Stimulated activated naive CD4-positive, alpha-beta T cell (primary cell): ENCODE measurements at regions not wholly inside any gene's neighbourhood (a gene's known extent, or its start where the extent isn't known, plus 50 kb on each side); places are given as distances from the start of the nearest gene placed in this dataset.

Source experiments
- DNase-seq, 6 experiments: peaks; one replicate each; lab custom pipeline; 2025; lab: John Stamatoyannopoulos, UW

DNA sequence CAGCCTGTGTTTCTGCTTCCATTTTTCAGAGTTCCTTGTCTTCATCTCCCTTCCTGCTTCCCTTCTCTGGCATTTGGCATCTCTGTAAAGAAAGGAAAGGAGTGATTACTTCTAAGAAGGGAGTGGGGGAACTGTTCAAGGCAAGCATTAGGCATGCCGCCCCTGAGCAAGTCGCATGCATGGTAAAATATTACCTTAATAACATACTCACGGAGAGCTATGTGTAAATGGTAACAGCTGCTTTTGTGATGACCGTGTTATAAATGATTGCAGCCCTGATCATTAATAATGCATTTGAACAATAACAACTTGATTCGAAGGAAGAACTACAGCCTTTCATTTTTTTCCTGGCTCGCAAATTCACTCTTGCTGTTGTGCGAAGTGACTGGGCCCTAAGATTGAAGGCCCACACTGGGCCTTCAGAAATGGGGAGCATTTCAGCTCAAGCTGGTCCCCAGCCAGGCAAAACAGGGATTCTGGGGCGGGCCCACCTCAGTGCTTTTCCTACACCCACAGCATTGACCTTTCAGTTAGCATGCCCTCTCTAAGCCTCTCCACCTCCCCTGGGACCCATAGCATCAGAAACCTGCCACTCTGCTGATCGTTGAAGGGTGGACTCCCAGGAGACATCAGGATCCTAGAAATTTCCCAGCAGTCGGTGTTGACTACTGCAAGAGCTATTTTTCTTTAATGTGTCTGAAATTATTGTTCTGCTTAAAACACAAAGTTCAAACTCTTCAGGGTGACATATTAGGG is 263.0 kb upstream of the CADM1 start:
- no peak for DNase-seq

DNA sequence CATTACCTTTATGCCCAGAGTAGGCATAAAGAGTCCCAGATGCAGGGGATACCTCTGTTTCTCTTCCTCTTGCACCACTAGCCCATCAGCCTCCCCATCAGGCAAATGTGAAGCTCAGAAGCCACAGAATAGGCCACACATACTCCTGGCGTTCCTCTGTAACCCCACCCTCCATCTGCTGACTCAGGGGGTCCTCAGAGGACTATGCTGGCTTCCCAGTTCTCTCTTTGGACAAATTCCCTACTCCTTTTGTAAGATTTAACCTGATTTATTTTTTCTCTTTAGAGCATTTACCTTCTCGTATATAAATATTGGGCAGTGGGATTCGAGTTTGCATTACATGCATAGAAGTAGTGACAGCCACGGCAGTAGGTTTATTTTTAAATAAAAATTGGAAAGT is 262.3 kb upstream of the CADM1 start:
- DNase-seq, result no peak

DNA sequence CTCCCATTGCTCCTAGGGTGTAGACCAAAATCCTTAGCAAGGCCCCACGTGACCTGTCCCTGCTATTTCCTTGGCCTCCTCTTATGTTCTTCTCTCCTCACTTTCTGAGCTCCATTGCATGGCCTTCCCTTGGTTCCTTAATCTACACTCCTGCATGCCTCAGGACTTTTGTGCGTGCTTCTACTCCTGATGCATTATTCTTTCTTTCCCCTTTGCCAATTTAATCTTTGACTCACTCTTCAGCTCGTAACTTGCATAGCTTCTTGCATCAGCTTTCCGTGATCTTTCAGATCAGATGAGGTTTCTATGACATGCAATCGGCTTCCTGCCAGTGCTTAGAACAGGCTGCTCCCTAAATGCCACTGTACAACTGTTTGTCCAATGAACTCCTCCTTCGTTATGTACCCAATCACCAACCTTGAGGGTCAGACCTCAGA is 261.6 kb upstream of the CADM1 start:
- no peak for DNase-seq

DNA sequence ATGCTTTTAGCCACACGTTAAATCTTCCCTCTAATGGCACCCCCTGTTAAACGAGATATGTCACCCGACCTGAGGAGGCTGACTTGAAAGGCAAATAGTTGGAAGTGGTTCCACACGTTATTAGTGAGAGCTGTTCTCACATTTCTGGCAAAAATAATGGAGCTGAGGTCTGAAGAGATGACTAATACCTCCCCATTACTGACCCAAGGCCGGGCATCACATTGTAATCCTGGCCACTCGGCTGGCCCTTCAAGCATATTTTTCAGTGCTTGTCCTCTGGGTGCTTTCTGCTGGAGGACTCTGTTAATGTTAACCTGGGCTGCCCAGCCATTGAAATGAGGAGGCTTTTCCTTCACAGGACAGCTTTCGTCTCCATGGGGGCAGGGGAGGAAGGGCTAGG is 260.0 kb upstream of the CADM1 start:
- no peak for DNase-seq

DNA sequence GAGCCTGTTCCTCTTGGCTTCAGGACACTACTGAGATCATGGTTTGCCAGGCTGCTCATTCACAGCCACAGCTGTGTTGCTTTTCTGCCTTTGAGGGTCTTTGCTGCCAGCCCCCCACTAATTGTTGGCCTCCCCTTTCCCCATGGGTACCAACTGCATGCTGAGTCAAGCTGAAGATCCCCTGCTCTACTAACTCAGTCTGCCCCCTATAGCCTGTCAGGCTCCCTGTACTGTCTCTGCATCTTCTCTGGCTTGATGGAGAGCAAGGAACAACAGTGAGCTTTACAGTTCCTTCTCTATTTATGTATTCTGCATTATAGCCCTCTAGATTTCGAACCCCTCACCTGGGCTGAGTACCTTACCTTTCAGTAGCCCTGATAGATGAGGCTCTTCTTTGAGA is 257.6 kb upstream of the CADM1 start:
- no peak for DNase-seq

DNA sequence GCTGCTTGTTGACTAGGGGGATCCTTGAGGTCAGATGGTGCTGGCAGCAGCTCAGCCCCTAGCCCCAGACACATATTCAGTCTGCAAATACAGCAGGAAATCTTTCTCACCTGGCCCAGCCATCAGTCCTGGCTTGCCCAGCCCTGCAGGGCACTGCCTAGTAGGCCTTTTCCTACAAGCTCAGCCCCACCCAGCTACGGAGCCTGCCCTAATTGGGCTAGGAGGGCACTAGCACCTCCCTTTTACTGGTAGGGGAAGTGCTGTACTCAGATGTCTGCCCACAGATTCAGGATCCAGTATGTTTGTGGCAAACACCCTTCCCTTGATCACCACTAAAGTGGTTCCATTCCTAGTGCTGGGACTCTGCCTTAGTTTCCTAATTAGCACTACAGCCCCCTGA is 257.1 kb upstream of the CADM1 start:
- DNase-seq, result no peak

DNA sequence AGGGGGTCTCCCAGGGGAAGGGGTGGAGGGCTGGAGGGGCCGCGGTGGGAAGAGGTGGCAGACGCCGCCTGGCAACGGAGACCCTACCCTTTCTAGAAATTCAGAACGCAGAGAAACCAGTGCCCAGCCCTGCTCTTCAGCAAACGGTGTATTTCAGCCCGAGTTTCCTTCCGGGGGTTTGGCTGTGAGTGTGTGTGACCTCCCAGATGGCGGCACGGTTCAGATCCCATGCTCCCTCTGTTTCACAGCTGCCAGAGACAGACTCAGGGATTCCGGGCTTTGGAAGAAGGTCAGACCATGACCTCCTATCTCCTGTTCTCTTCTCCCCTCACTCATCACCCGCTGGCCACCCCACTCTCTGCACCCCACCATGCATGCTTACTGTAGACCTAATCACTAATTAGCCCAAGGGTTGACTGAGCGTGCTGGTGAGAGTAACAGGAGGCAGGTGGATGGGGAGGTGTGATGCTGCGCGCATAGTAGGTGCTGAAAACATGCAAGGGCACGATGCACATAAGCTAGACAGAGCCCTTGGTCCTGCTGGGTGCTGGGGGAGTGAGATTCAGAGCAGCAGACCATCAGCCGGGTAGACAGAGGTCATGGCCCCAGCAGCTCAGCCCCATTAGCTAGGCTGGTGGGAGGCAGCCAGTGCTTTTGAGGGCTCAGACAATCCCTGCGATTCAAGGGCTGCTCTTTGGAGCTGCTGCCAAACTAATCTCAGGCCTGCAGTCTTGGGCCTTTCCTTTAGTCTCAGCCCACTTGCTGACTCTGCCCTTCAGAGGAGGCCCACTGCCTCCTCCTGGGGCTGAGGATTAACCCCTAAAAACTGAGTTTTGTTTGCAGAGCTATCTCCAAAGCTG is 256.5 kb upstream of the CADM1 start:
- no peak for DNase-seq

DNA sequence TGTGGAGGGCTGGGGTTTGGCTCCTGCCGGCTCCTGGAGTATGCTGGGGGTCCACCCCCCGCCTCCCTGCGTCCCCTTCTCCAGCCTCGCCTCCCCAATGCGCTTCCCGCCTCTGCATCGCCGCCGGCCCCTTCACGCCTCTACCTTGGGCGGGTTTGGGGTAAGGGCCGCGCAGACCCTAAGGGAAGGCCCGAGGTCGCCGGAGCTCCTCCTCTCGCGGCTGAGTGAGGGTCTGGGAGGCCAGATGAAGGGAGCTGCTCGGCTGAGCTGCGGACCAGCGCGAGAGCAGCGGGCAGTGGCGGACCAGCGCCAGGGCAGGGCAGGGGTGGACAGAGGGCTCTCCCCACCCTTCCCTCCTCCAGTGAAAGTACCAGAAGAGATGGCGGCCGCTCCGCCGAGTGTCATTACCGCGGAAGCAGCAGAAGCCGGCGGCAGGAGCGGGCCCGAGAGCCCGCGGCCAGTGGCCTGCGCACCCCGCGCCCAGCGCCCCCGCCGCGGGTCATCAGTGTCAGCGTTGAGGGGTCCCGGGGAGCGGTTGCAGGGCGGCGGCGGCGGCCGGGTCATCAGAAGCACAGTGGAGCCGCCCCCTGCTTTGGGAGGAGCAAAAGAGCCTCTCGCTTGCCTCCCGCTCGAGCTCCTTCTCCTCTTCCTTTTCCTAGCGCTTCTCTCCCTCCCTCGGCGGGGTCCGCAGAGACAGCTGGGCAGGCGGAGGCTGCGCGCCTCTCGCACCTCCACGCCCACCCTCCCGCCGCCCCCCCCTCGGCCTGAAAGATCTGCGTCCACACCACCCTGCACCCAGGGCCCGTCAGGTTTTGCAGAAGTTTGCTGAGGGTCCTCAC is 255.6 kb upstream of the CADM1 start:
- DNase-seq, result no peak

DNA sequence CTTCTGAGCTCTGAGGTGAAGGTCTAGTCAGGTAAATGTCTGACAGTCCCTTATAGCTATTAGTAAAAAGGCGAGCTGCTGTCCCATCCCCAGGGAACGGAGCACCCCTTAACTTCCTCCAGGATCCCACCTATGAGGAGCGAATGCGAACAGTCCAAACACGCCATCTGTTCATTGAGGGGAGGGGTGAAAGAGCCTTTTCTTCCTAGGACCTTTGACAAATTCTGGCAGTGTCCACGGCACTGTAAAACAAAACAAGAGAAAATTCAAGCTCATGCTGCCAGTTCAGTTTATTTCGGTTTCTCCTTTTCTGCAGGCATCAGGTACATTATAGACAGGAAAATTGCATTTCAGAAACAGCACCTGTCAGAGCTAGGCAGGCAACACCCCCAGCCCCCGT is 253.8 kb upstream of the CADM1 start:
- no peak for DNase-seq

DNA sequence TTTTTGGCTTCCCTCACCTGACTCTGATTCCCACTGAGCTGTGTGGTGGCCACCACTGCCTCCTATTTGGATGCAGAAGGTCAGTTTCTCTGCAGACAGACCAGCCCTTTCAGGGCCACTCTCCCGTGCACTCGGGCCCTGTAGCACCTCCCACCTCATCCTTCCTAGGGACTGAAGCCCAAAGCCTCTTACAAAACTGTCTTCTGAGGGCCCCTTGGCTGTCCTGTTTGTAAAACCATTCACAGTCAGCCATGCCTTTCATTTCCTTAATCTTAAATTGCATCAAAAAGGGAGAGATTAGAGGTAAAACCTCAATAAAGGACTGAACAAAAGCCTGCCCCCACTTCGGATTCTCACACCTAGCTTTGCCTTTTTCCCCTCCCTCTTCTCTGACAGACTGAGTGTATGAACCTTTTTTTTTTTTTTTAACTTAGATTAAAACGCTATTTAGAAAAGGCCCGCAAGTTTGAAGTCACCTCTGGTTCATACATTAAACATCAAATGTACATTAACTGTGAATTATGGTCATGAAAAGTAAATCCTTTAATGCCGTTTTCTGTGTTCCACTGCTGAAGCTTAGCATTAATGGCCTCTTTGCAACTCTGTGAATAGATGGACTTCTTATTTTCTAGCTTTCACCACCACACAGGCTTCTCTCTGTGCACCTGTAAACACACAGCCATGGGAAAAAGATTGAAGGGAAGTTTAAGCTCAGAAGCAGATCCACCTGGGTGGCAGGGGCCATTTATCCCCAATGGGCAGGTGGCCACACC is 247.2 kb upstream of the CADM1 start:
- DNase-seq, result no peak

DNA sequence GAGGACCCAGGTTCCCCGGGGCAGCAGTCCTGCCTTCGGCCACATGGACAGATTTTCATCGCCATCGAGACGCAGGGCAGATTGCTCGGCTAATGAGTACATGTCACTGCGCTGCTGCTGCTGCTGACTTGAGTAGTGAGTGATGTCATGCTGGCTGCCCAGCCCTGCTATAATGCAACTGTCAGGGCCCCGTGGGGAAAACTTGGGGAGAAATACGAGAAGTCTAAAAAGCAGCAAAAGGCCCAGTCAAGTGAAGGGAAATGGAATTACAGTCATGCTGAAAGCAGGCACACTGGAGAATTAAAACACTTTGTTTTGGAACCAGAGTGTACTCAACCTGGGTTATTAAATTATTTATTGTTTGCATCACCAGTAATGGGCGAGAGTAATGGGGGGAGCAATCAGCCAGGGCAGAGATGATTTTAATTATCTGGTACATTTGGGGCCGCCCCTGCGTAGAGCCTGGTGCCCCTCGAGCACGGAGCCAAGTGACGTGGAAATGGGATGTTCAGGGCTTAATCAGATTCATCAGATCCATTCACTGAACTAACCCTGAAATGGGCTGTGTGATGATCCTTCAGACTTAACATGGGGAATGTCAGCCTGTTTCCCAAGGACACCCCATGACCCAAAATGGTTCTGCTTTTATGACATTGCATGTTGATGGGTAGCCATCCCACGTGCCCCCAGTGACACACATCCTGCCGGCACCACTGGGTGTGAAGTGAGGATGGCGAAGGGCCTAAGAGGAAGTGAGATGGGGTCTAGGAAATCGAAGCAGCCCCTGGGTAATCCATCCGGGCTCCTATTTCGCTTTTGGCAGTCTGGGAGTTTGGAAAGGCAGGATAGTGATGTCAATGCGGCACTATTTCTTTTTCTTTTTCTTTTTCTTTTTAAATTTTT is 241.6 kb upstream of the CADM1 start:
- DNase-seq, result no peak

DNA sequence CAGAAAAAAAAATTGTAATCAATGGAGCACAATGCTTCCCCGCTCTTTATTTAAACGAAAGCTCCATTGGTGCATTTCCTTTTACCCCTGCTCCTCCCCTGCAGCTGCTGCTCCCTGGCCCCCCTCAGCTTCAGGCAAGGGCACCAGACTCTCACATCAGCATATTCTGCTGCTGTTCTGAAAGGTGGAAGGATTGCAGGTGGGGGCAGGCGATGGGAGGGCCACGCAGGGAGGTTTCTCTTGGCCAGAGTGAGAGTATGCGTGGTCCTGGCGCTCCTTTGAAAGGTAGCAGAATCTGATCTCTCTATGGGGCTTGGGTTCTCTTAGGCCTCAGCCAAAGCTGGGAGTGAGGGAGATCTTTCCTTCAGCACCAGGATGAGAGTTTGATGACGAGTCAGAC is 240.9 kb upstream of the CADM1 start:
- no peak for DNase-seq

DNA sequence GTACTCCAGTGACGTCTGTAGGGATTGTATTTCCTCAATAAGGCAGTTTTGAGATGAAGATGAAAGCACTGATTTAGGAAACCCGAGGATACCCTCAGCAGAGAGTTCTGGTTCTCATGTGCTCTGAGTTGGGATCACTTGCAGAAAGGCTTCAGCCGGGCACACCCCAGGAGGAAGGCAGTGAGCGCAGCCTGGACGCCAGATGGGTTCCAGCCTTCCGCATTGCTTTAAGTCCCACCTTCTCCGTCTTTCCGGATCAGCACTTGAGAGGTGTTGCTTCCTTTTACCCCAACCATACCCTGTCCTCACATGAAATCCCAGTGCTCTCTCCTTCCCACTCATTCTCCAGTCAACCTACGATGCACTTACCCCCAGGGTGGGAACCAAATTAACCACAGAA is 239.5 kb upstream of the CADM1 start:
- DNase-seq, result no peak

DNA sequence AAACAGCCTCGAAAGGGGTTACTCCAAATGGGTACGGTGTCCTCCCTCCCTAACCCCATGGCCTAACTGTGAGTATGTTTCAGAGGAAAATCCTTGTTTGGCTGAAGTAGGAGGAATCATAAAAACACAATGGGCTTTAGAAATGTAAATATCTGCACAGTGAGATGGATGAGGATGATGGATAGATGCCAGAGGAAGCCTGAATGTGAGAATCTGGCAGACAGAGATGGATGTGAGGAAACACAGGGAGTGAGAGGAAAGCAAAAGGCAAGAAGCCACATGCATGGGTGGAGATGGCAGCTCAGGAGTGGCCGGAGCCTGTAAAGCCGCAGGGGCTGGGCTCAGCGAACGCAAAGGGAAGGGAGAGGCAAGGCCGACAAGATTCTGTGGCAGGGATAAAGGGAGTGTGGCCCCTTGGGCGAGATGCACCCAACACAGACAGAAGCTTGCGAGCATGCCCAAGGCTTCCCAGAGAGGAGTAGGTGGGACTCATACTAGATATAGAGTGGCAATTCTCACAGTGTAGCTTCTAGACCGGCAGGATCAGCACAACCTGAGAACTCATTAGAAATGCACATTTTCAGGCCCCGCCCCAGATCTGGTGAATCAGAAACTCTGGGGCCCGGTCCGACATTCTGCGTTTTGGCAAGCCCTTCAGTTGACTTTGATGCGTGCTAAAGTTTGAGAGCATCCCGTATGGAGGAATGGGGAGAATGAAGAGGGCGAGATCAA is 237.3 kb upstream of the CADM1 start:
- no peak for DNase-seq

DNA sequence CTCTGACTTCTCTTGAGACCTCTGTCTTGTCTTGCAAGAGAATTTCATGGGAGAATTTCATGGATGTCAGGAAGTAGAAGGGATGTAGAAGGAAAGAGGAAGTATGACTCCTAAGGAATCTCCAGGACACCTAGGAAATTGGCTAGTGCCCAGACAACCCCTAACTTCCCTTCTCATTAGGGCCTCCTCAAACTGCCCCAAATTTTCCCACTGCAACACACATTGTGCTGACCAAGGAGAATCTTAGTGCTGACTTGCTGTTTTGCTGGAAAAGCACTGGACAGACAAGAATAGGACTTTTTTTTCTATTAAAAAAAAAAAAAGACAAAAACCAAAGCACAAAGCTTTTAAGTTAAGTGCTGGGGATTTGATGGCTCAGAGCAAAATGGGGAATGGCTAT is 236.1 kb upstream of the CADM1 start:
- DNase-seq, result no peak

DNA sequence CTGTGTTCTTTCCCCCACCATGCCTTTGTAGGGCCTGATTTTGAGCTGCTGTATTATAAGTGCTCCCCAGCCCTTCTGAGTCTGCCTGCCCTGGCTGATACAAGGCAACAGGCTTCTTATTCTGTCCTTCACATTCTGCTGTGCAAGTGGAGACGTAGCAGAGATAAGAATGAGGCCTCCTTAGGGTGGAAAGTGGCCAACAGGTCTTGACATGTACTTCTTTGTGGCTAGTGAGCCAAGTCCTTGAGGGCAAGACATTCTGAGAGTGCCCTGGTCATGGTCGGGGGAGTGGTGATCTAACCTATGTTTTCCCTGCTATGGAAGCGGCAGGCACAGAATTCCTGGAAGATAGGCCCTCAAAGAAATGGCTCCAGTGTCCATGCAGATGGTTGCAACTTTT is 235.7 kb upstream of the CADM1 start:
- DNase-seq, result no peak

DNA sequence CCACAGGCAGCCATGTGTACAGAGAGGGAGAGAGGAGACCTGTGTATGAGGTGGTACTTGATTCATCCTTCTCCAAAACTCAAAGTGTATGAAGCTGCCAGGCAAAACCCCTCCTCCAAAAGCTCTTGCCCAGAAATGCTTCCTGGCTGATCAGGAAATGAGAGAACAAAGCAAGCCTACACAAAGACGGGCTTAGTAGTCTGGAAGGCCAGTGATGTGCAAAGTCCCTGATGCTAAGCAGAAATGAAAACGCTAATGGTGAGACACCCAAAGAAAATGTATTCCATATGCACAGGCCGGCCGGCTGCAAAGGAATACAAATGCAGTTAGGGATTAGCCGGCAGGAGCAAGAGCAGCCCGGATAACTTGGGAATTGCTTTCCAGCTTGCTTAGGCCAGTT is 234.9 kb upstream of the CADM1 start:
- DNase-seq, result no peak

DNA sequence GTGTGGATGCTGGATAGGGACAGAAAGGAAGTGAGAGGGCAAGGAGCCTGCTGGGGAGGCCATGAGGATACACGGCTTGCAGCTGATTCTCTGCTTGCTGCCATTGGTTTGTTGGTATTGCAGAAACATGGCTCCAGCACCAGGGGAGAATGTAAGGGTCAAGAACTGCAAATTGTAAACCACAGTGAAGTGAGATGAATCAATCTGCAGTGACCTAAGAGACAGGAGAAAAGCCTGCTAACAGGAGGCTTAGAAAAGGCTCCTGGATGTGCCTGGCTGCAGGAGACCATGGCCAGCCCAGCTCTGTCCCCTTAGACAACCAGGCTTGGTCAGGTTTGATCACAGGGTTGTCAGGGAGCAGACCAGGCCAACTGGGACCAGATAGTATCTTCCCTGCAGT is 233.7 kb upstream of the CADM1 start:
- no peak for DNase-seq

DNA sequence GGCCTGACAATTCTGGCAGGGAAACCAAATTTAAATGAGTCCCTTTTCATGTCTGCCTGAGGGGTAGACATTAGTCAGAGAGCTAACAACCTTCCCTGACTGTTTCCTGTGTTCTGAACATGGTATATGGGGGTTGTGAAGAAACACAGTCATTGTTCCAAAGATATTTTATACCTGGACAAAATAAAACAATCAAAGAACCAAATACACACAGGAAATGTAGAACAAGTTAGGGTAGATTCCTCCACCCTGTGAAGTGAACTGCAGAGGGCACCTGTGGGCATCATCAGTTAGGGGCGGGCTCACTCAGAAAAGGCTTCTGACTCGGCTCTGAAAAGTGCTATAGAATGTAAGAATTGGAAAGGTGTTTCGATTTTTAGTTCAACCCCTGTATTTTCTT is 231.9 kb upstream of the CADM1 start:
- no peak for DNase-seq

DNA sequence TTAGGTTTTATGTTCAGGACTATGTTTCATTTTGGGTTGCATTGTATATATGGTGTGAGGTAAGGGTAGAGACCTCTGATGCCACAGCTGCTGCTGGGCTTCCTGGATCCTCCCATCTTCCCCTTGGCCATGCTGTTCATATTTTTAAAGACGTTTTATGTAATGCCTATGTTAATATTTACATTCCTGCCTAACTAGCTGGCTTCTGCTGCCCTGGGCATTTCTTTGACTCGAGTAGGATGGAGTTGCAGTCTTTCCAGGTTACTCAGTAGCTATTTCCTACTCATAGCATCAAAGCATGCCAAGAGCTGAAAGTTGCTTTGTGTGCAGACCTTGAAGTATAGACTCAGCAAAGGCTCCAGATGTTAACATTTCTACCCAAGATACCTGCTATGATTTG is 220.5 kb upstream of the CADM1 start:
- no peak for DNase-seq
